A204.1 (cell line): ENCODE measurements at regions not wholly inside any gene's neighbourhood (a gene's known extent, or its start where the extent isn't known, plus 50 kb on each side); places are given as distances from the start of the nearest gene placed in this dataset.
"Not testable (repeated sequence)": the region's sequence is repeated elsewhere in the genome, so short reads cannot be mapped to it uniquely, and the experiment has no call there.

Experiments
- FAIRE-seq: peaks from 2 replicates; lab custom pipeline; 2012; peaks lifted over from hg19 to GRCh38; lab: Jason Lieb, UNC

- FAIRE-seq: no peak
These were observed 52.5 kb upstream of the FBXO28 start for GRCh38 chr1:224061436-224061835.

DNA sequence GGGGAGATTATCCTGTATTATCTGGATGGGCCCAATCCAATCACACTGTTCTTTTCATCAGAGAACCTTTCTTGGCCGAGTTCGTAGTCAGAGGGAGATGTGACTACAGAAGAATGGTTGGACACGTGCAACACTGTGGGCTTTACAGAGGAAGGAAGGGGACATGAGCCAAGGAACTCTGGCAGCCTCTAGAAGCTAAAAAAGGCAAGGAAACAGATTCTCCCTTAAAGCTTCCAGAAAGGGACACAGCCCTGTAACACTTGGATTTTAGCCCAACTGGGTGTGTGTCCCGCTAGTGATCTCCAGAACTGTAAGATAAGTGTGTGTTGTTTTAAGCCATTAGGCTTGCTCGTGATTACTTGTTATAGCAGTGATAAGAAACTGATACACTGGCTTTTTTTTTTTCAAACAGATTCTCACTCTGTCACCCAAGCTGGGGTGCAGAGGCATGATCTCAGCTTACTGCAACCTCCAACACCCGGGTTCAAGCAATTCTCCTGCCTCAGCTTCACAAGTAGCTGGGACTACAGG is 53.9 kb upstream of the FBXO28 start:
- no peak for FAIRE-seq

DNA sequence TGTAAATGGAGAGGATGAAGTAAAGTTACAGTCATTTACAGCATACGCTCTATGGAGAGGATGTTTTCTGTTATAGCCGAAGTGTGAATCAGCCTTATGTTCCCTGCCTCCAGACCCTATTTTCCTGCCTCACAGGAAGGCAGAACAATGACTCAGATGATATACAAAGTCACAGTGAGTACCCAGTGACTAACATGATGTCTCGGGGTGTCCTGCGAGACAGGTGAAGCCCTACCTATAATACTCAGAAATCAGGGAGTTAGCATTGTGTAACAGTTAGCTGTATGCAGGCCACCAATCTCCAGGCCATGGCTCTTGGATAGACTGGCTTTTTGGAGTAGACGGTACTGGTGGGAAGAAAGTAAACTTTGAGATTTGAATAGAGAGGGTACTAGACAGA is 55.6 kb upstream of the FBXO28 start:
- no peak for FAIRE-seq

GRCh38 chr1:224057461-224058199 is 56.3 kb upstream of the FBXO28 start:
- FAIRE-seq: no peak

GRCh38 chr1:224054611-224055010 is 59.3 kb upstream of the FBXO28 start:
- no peak for FAIRE-seq

DNA sequence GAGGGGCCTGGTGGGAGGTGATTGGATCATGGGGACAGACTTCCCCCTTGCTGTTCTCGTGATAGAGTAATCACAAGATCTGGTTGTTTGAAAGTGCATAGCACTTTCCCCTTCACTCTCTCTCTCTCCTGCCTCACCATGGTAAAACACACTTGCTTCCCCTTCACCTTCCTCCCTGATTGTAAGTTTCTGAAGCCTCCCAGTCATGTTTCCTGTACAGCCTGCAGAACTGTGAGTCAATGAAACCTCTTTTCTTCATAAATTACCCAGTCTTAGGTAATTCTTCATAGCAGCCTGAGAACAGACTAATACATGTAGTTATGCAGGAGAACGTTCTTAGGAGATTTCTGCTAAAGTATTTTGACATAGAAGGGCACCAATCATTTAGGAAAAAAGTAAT is 59.9 kb upstream of the FBXO28 start:
- no peak for FAIRE-seq

DNA sequence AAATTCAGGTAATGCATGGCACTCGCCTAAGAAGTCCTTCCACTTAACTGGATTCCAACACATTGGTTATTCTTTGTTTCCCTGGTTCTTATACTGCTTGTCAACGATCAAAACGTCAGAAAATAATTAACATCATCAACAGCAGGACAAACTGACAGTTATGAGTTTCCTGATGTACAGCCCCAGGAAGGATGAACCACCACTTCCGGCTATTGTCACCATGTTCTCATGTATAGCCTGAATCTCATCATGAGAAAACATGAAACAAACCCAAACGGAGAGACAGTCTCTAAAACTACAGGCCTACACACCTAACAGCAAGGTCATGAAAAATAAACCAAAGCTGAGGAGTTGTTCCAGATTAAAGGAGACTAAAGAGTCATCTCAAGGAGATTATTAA is 60.5 kb upstream of the FBXO28 start:
- FAIRE-seq: no peak

- FAIRE-seq: no peak
These were observed 61.1 kb upstream of the FBXO28 start for GRCh38 chr1:224052772-224053171.

DNA sequence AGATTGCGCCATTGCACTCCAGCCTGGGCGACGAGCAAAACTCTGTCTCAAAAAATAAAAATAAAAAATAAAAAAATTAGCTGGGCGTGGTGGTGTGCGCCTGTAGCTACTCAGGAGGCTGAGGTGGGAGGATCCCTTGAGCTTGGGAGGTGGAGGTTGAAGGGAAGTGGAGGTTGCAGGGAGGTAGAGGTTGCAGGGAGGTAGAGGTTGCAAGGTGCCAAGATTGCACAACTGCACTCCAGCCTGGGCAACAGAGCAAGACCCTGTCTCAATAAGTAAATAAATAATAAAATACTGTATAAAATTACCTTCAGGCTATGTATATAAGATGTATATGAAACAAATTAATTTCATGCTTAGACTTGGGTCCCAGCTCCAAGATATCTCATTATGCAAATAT is 62.1 kb upstream of the FBXO28 start:
- FAIRE-seq: not testable (repeated sequence)

DNA sequence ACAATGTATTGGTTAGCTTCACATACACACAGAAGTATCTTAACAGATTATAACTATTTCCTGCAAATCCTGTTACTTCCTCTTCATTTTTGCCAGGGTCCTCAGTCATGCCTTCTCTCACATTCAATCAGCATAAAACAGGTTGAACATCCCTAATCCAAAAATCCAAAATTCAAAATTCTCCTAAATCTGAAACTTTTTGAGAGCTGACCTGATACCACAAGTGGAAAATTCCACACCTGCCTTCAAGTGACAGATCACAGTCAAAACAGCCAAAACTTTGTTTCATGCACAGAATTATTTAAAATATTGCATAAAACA is 62.9 kb upstream of the FBXO28 start:
- FAIRE-seq: no peak

DNA sequence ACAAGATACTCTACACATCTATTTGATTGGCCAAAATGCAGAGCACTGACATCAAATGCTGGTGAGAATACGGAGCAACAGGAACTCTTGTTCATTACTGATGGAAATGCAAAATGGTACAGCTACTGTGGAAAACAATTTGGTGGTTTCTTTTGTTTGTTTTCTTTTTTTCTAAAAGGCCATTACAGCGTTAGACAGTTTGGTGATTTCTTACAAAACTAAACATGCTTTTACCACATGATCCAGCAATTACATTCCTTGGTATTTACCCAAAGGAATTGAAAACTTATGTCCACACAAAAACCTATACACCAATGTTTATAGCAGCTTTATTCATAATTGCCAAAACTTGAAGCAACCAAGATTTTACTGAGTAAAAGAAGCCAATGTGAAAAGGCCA is 66.4 kb upstream of the FBXO28 start:
- FAIRE-seq: no peak

DNA sequence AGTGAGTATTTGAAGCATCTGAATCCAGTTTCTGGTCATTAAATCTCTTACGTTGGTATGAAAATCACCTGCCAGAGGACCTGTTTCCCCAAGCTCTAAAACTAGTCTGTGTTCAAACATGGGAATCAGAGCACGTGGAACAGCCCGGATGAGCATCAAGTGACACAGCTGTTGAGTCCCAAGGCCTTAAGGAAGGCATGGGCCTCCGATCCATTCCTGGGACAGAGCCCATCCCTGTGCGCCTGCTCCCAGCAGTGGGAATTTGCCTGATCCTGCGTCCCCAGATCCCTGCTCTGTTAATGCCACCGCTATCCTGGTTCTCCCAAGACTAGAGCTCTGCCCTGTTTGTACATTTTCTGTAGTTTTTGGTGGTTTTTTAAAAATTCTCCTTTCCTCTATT is 68.4 kb upstream of the FBXO28 start:
- FAIRE-seq: no peak

- FAIRE-seq: no peak
These were observed 69.5 kb upstream of the FBXO28 start for GRCh38 chr1:224044420-224044819.

DNA sequence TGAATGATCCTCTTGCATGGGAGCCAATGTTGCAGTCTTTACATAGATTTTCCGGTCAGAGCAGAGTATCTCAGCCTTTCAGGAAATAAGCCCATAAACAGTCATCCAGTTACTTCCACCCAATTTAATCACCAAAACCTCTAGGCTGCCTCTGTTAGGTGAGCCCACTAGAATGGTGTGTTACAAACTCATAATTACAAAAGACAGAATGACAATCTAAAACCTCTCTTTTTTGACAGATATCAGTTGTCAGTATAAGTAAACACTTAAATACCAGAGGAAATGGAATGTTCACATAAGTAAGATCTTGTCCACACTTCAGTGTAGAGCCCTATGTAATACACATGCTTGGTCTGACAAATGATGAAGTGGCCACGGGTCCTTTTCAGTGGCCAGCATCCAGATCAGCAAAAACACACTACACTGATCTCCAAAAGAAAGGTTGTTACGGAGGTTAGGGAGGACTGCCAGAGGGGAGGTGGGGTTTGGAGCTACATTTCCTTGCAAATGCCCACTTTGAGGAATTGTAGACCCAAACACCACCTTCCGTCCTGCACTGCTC is 71.3 kb upstream of the FBXO28 start:
- no peak for FAIRE-seq

DNA sequence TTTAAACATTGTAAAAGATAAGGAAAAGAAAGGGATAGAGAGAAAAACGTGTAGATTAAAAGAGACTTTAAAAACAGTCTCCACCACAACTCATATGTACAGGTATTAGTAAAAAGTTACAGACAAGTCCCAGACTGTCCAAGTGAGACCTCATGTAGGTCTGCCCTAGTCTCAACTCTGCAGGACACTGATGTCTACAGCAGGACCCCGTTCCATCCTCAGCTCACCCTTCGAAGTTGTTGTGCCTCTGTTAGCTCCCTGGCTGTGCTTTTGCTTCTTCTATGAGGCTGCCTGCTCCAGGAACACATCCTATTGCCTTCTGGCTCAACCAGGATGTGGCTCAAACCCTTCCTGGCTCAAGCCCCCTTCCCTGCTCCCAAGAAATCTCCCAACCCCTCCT is 72.9 kb upstream of the FBXO28 start:
- FAIRE-seq: no peak

- FAIRE-seq: not testable (repeated sequence)
These were observed 73.5 kb upstream of the FBXO28 start for GRCh38 chr1:224040423-224040822.

DNA sequence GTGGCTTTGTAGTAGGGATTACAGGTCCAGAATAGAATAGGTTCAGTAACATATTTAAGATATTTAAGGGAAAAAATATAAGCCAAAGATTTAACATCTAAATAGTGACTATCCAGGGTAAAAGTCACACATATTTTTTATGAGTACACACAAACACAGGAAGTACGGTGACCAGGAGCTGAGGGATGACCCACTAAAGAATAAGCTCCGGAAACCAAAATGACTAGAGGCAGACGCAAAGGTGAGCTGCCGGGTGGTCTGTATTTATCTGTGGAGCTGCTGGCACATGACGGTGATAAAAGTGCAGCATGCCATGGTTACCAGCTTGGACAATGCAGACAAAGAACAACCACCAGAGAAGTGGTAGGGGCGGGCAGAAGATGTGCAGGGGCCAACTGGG is 73.9 kb upstream of the FBXO28 start:
- not testable (repeated sequence) for FAIRE-seq

GRCh38 chr1:224038832-224039231 is 75.1 kb upstream of the FBXO28 start:
- not testable (repeated sequence) for FAIRE-seq

DNA sequence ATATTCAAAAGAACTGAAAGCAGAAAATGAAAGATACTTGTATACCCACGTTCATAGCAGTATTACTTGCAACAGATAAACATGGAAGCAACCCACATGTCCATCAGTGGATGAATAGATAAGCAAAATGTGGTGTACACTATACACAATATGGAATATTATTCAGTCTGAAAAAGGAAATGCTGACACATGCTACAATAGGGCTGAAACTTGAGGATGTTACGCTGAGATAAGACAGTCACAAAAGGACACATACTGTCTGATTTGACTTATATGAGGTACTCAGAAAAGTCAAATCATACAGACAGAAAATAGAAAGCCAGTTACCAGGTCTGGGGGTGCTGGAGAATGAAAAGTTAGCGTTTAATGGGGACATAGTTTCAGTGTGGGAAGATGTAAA is 76.5 kb upstream of the FBXO28 start:
- FAIRE-seq: not testable (repeated sequence)

GRCh38 chr1:224032608-224033276 is 81.2 kb upstream of the FBXO28 start:
- FAIRE-seq: not testable (repeated sequence)

- not testable (repeated sequence) for FAIRE-seq
These were observed 81.9 kb upstream of the FBXO28 start for GRCh38 chr1:224031986-224032385.

DNA sequence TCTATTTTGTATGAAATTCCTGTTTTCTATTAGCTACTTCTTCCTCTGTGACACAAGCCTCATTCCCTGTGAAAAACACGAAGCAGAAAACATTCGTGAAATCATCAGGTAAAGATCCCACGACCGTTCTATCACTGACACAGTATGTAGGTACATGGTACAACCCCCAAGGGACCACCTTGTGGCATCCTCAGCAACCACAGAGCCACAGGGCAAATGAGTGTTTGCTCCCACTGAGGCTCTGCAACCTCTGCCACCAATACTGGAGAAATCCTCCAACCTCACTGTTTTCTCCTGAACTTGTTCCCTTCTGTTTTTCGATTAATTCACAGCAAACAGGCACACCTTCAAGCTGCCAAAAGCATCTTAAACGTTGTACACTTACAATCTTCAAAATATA is 83.7 kb upstream of the FBXO28 start:
- FAIRE-seq: not testable (repeated sequence)

DNA sequence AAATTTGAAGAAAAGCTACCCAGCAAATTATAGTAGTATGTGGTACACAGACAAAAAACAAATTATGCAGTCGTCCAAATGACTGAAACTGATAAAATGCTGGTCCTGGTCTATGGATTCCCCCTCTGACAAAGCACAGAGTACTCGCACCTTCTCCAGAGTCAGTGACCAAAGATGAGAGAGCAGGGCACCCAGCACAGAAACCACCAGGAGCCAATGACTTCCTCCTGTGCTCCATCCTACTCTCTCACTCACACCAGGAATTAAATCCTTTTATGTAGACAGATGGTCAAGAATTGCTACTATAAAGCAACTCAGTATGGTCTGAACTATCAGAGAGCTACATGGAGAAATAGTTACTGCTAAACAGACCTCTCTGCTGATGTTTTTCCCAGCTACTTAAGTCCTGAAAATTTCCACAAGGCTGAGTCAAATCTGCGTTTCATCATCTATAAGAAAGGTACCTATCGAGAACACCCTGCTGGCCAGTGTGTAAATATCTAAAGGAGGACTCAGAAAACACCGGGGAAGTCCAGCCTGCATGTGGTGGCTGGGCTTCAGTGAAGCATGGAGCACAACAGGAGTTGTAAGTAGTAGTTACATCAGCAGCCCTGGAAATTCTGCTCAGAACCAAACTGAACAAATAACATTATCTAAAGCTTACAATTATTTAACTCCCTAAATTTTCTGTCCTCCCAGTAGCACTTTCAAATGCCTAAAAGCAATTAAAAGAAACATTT is 84.5 kb upstream of the FBXO28 start:
- not testable (repeated sequence) for FAIRE-seq
